ENCODE measurements at regions not wholly inside any gene's neighbourhood (a gene's known extent, or its start where the extent isn't known, plus 50 kb on each side); places are given as distances from the start of the nearest gene placed in this dataset.

GRCh38 chr10:110434489-110435096 lies 63.1 kb upstream of the DUSP5 start:
- H3K4me1 Mint-ChIP-seq, result no peaks in the 10 kb centered on the region
- H3K4me2 ChIP-seq (replicated peaks; ENCODE audit: low read depth, low read length, poor library complexity, severe bottlenecking), result no peak overlapping the region
- no peaks in the 10 kb centered on the region for H3K4me1 ChIP-seq (ENCODE audit: control insufficient read depth in 2 of 2, insufficient read depth in 2 of 2, low read length in 2 of 2)
- H4K20me1 ChIP-seq (ENCODE audit: control insufficient read depth, insufficient read depth, low read length, poor library complexity, severe bottlenecking), result no peaks in the 10 kb centered on the region
- peaks cover 0 to 11% (median 0%) of the 10 kb centered on the region in 3 donors for H3K9me3 ChIP-seq (ENCODE audit: control extremely low read depth in 1 of 3, control insufficient read depth in 2 of 3, insufficient read depth in 1 of 3, low read length in 2 of 3)
- H3K36me3 ChIP-seq (replicated peaks in 1 of 2; ENCODE audit: control extremely low read depth in 1 of 2, control insufficient read depth in 1 of 2, extremely low read depth in 1 of 2, insufficient read depth in 2 of 2, low read length in 1 of 2), result no peaks in the 10 kb centered on the region
- H3K4me3 ChIP-seq (ENCODE audit: control extremely low read depth in 1 of 5, extremely low read depth in 1 of 5, insufficient read depth in 1 of 5, low read depth in 2 of 5, low read length in 4 of 5), result no peak overlapping the region
- ATAC-seq (ENCODE audit: low read depth) (no peak), DNase-seq (no peak)
- H3K27ac ChIP-seq (ENCODE audit: low read length in 2 of 2), result no peak overlapping the region
- intact Hi-C loops (cut with micrococcal nuclease), result no loop called here
- no peak overlapping the region for H3K27ac Mint-ChIP-seq
- H3K27me3 ChIP-seq (replicated peaks in 1 of 4; ENCODE audit: control extremely low read depth in 1 of 4, control insufficient read depth in 3 of 4, insufficient read depth in 4 of 4, low read length in 3 of 4), result peaks cover 0 to 7% (median under 1%) of the 10 kb centered on the region in 4 experiments
- H3K9me3 Mint-ChIP-seq (ENCODE audit: insufficient read depth), result no peaks in the 10 kb centered on the region
- no peak overlapping the region for H2AFZ ChIP-seq (ENCODE audit: insufficient read depth, low read depth, low read length, poor library complexity, severe bottlenecking)
- no peak overlapping the region for H3K4me3 Mint-ChIP-seq
- WGBS (ENCODE audit: insufficient coverage), result 100% methylated on average over 3 of the region's 5 CpGs
- peaks cover 12% of the 10 kb centered on the region for H3K27me3 Mint-ChIP-seq
- no peak for TF ChIP-seq EZH2 (IDR thresholded peaks at IDR 0.05; ENCODE audit: borderline replicate concordance, insufficient read depth, low read depth, low read length, poor library complexity, severe bottlenecking)
- TF ChIP-seq, protein P1, sequence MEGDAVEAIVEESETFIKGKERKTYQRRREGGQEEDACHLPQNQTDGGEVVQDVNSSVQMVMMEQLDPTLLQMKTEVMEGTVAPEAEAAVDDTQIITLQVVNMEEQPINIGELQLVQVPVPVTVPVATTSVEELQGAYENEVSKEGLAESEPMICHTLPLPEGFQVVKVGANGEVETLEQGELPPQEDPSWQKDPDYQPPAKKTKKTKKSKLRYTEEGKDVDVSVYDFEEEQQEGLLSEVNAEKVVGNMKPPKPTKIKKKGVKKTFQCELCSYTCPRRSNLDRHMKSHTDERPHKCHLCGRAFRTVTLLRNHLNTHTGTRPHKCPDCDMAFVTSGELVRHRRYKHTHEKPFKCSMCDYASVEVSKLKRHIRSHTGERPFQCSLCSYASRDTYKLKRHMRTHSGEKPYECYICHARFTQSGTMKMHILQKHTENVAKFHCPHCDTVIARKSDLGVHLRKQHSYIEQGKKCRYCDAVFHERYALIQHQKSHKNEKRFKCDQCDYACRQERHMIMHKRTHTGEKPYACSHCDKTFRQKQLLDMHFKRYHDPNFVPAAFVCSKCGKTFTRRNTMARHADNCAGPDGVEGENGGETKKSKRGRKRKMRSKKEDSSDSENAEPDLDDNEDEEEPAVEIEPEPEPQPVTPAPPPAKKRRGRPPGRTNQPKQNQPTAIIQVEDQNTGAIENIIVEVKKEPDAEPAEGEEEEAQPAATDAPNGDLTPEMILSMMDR (IDR thresholded peaks at IDR 0.05), result no peak
- ChIA-PET CTCF (interaction anchor here (0.7 kb wide), 1 partner anchor 113 kb away, joined by 3 read pairs; no protein-coding TSS in a partner anchor), POLR2A (no interaction called here)
- H3K9ac ChIP-seq (ENCODE audit: low read length), result no peak overlapping the region
- no peaks in the 10 kb centered on the region for H3K79me2 ChIP-seq (ENCODE audit: control insufficient read depth, insufficient read depth, low read length)

GRCh38 chr10:110436554-110437350 lies 61.0 kb upstream of the DUSP5 start:
- no peak overlapping the region for H2AFZ ChIP-seq (ENCODE audit: insufficient read depth, low read depth, low read length, poor library complexity, severe bottlenecking)
- intact Hi-C loops (cut with micrococcal nuclease), result no loop called here

More at GRCh38 chr10:110436554-110437350, 61.0 kb upstream of the DUSP5 start:
- H3K4me1 ChIP-seq (ENCODE audit: control insufficient read depth in 2 of 2, insufficient read depth in 2 of 2, low read length in 2 of 2), result peaks cover under 1 to 2% of the 10 kb centered on the region in 2 donors
- CTCF ChIA-PET, result no interaction called here
- POLR2A ChIA-PET, result no interaction called here
- H3K27me3 ChIP-seq (replicated peaks in 1 of 4; ENCODE audit: control extremely low read depth in 1 of 4, control insufficient read depth in 3 of 4, insufficient read depth in 4 of 4, low read length in 3 of 4), result no peaks in the 10 kb centered on the region
- TF ChIP-seq, protein P1 (IDR thresholded peaks at IDR 0.05), result no peak
- TF ChIP-seq EZH2 (IDR thresholded peaks at IDR 0.05; ENCODE audit: borderline replicate concordance, insufficient read depth, low read depth, low read length, poor library complexity, severe bottlenecking), result no peak
- Mint-ChIP-seq H3K9me3 (ENCODE audit: insufficient read depth) (no peaks in the 10 kb centered on the region), H3K27ac (no peak overlapping the region), H3K4me1 (peaks cover 3% of the 10 kb centered on the region), H3K4me3 (no peak overlapping the region), H3K27me3 (peaks cover 7% of the 10 kb centered on the region)
- 95% methylated on average over 6 of the region's 9 CpGs for WGBS (ENCODE audit: insufficient coverage)
- no peak overlapping the region for H3K27ac ChIP-seq (ENCODE audit: low read length in 2 of 2)
- no peaks in the 10 kb centered on the region for H3K79me2 ChIP-seq (ENCODE audit: control insufficient read depth, insufficient read depth, low read length)
- ATAC-seq (ENCODE audit: low read depth), result no peak
- no peaks in the 10 kb centered on the region for H4K20me1 ChIP-seq (ENCODE audit: control insufficient read depth, insufficient read depth, low read length, poor library complexity, severe bottlenecking)
- H3K9ac ChIP-seq (ENCODE audit: low read length), result no peak overlapping the region
- no peaks in the 10 kb centered on the region for H3K36me3 ChIP-seq (replicated peaks in 1 of 2; ENCODE audit: control extremely low read depth in 1 of 2, control insufficient read depth in 1 of 2, extremely low read depth in 1 of 2, insufficient read depth in 2 of 2, low read length in 1 of 2)
- peaks cover 0 to 11% (median 0%) of the 10 kb centered on the region in 3 donors for H3K9me3 ChIP-seq (ENCODE audit: control extremely low read depth in 1 of 3, control insufficient read depth in 2 of 3, insufficient read depth in 1 of 3, low read length in 2 of 3)
- H3K4me3 ChIP-seq (ENCODE audit: control extremely low read depth in 1 of 5, extremely low read depth in 1 of 5, insufficient read depth in 1 of 5, low read depth in 2 of 5, low read length in 4 of 5), result no peak overlapping the region
- no peak overlapping the region for H3K4me2 ChIP-seq (replicated peaks; ENCODE audit: low read depth, low read length, poor library complexity, severe bottlenecking)
- no peak for DNase-seq

All from B cell (primary cell).